GM18873 (cell line): ENCODE measurements at regions not wholly inside any gene's neighbourhood (a gene's known extent, or its start where the extent isn't known, plus 50 kb on each side); places are given as distances from the start of the nearest gene placed in this dataset.
A peak's percentile ranks its signal among the peaks of the same experiment; 100 is the strongest.
"Not testable (repeated sequence)": the region's sequence is repeated elsewhere in the genome, so short reads cannot be mapped to it uniquely, and the experiment has no call there.

Source experiments
- ATAC-seq: cut with Tn5 transposase; IDR thresholded peaks from one replicate; pipeline ENCODE4 v1.9.1; 2021; ENCODE audit warnings: mild to moderate bottlenecking, moderate library complexity, moderate number of reproducible peaks; ENCODE audit not compliant: unreplicated experiment, low FRiP score

GRCh38 chr4:33493231-33493630 is 2751.1 kb downstream of the ARAP2 start:
- ATAC-seq = no peak

DNA sequence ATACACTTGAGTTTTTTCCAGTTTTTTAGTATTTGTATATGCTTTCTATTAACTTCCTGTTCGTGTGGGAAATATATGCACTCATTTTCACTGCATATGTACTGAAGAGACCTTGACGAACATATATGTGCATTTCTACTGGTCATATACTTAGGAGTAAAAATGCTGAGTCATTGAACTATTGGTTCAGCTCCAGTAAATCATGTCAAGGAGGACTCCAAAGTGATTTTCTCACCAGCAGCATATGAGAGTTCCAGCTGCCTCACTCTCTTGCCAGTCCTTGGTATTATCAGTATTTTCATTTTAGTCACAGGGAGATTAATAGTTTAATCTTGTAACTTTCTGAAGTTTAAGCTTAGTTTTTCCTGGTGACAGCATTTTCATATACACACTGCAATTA is 2750.2 kb downstream of the ARAP2 start:
- no peak for ATAC-seq

DNA sequence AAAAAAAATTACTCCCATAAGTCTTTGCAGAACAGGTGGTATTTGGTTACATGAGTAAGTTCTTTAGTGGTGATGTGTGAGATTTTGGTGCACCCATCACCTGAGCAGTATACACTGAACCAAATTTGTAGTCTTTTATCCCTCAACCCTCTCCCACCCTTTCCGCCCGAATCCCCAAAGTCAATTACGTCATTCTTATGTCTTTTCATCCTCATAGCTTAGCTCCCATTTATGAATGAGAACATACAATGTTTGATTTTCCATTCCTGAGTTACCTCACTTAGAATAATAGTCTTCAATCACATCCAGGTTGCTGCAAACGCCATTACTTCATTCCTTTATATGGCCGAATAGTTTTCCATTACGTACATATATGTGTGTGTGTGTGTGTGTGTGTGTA is 2742.7 kb downstream of the ARAP2 start:
- ATAC-seq = not testable (repeated sequence)

DNA sequence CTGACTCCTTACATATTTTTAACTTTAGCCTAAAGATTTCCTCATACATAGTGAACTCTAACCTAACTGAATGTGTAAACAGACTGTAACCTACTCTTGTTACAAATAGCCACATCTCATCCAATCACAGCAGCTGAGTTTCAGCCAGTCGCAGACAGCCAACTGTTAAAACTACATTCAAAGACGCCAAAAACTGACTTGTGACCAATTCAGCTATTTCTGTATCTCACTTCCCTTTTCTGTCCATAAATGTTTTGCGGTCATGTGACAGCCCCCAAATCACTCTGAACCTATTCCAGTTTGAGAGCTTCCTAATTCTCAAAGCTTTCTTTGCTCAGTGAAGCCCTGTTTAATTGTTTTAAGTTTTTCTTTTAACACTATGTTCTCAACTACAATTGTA is 2731.9 kb downstream of the ARAP2 start:
- ATAC-seq = peak; percentile 56

DNA sequence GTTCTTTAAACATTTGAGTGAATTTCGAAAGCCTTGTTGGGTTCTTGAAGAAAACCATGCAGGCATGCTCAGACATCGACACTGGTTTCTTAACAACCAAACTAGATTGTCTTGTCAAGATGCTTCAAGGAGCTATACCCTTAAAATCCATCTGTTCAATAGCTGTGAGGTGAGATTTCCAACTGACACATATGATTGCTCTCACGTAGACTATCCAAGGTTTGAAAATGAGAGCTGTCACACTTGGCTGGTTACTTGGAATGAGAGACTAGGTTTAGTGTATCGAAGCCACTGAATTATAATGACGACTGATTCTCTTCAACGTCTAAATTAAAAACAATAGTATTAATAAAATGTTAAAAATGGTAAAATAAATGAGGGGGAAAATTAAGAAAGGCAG is 2725.5 kb downstream of the ARAP2 start:
- no peak for ATAC-seq

DNA sequence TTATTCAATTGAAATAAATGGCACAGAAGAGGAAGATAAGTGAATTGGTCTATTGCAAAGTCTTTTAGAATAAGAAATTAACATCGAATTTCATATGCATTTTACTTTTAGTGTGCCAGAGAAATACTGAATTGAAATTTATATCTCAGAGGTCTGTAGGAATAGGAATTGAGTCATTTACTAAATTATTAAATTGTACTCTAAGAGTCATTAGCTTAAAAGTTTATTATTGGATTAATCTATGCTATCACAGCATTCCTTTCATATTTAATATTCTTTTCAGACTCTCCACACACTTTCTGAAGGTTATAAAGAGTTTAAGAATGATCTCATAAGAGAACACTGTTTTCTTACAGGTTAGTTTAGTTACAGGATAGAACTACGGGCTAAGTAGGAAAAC is 2711.5 kb downstream of the ARAP2 start:
- ATAC-seq = no peak

GRCh38 chr4:33536898-33537297 is 2707.4 kb downstream of the ARAP2 start:
- no peak for ATAC-seq

GRCh38 chr4:33537527-33537926 is 2706.8 kb downstream of the ARAP2 start:
- ATAC-seq = no peak

GRCh38 chr4:33543941-33544450 is 2700.3 kb downstream of the ARAP2 start:
- ATAC-seq = no peak

DNA sequence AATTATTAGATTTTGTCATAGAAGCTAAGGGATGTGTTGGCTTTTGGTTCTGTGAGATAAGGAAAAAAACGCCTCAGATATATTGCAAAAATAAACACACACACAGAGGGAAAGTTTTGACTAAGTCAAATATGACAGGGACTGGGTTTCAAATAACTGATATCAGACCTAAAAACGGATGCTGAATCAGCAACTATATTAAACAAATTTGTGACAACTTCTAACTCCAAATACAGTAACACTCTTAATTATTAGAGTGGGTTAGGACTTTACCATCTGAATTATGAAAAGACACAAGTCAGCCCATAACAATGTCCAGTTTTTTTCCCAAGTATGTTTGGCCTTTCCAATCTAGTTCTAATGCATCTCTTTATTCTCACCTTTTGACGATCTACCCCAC is 2693.1 kb downstream of the ARAP2 start:
- ATAC-seq = no peak

GRCh38 chr4:33561259-33561658 is 2683.1 kb downstream of the ARAP2 start:
- no peak for ATAC-seq

GRCh38 chr4:33566649-33567048 is 2677.7 kb downstream of the ARAP2 start:
- ATAC-seq = no peak

DNA sequence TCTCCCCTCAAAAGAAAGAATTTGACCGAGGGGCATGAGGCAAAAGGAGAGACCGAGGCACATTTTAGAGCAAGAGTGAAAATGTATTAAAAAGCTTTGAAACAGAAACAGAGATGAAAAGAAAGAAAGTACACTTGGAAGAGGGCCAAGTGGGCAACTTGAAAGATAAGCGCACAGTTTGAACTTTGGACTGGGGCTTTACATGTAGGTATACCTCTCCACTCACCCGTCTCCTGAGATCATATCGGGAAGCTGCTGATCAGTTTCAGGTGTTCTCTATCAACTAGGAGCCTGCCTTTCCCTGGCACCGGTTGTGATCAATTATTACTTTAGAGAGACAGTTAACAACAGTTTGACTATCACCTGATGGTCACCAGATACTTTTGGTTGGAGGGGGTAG is 2666.5 kb downstream of the ARAP2 start:
- ATAC-seq = no peak

DNA sequence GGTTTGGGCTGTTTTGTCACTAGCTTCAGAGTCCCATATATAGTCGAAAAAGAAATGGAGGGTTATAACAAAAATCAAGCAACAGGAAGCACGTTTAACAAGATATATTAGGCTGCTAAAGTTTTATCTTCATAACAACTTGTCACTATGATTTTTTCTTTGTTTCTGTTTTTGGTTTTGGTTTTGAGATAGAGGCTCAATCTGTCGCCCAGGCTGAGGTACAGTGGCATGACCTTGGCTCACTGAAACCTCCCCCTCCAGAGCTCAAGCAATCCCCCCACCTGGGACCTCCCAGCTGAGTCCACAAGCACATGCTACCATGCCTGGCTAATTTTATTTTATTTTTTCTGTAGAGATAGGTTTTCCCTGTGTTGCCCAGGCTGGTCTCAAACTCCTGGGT is 2664.4 kb downstream of the ARAP2 start:
- no peak for ATAC-seq

DNA sequence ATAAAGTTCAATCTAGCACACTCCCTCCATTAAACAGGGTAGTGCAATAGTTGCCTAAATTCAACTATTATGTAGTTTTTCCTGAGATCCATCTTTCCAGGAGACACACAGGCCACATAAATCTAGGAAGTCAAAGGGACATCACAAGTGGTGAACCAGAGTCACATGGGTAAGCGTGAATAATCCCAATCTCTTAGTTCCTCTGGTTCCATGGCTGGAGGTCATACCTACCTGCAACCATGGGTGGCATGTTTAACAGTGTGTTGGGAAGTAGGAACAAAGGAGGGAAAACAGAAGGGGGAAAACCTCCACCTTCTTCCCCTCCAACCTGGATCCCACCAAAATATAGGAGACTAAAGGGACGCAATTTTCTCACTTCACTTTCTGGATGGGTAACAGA is 2651.6 kb downstream of the ARAP2 start:
- no peak for ATAC-seq

DNA sequence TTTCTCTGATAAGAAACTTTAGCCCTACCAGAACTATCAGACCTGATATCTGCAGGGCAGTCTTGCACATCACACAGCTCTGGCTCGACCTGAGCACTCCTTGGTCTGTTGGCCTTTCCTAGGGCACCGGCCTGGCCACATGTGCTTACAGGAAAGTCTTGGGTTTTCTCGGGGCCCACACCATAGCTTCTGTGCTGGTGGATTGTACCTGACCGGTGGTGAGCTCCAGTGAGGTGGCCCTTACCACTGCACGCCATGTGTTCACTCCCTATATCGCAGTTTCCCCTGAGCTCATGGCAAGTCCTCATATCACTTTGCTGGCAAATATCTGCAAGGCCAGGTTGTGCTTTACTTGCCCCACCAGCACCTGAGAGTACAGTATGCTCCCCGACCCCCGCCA is 2637.4 kb downstream of the ARAP2 start:
- ATAC-seq = no peak

DNA sequence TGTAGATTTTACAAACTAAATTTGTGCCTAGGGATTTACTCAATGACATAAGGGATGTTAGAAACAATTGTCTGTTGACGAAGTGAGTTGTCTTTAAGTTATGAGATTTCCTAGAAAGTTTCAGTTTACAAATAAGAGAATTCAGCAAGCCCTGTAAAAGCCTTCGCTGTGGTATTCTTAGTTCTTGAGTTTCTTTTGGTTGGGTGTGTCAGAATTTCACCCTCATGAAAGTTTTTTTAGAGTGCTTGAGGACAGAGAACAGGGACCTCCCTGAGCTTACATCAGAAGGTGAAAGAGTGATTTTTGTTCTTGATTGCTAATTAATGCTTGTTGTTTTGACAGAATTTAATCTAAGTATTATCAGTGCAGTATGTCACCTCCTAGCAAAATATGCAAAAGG is 2628.2 kb downstream of the ARAP2 start:
- no peak for ATAC-seq

- ATAC-seq = no peak
Observed at GRCh38 chr4:33625748-33626147, 2618.6 kb downstream of the ARAP2 start.

DNA sequence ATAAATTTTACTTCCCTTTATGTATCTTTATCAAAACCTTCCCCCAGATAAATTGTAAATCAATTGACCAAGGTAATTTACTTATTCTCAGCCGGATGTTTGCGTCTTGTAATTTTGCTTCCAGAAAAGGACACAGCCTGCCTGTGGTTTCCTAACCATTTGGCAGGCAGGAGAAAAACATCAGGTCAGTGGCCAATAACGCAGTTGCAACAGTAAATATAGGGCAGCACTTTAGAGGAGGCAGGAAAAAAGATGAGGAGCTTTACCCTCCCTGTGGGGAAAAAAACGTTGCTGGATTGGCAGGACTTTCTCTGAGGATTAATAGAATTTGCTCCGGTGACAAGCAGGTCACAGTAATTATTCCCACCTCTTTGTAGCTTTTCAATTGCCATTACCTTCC is 2618.1 kb downstream of the ARAP2 start:
- no peak for ATAC-seq

- ATAC-seq = no peak
Observed at GRCh38 chr4:33628296-33628695, 2616.0 kb downstream of the ARAP2 start.

- ATAC-seq = no peak
Observed at GRCh38 chr4:33649015-33649414, 2595.3 kb downstream of the ARAP2 start.

DNA sequence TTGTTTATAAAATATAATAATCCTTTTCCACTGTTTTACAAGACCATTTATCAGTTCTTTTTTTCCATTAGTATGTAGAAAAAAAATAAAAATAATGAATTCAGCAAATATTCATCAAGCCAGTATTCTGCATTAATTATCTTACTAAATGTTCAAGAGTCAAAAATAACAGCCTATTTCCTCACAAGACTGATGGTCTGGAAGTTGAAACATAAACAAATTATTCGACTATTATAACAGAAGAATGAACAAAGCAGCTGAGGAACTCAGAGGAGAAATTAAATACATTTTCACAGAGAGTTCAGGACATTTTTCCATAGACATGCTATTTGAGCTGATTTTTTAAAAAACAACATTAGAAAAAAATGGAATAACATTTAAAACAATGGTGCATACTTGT is 2594.8 kb downstream of the ARAP2 start:
- ATAC-seq = no peak

DNA sequence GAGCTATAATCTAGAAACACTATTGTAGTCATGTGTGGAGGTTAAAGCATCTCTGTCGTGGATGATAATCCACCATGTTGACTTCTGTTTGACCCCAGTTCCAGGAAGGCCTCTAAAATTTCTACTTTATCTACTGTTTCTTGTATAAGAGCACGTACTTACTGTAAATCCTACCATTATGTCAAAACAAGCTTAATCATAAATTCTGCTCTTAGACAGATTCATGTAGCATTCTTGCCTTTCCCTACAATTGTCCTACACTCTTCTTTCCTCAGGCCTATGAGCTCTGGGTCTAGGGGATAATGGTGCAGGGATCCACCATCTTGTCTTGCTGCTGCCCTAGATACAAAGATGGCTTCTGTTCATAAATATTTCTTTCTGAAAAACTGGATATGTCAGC is 2594.3 kb downstream of the ARAP2 start:
- no peak for ATAC-seq
